GM19043 (cell line): ENCODE measurements at regions not wholly inside any gene's neighbourhood (a gene's known extent, or its start where the extent isn't known, plus 50 kb on each side); places are given as distances from the start of the nearest gene placed in this dataset.
"Not testable (repeated sequence)": the region's sequence is repeated elsewhere in the genome, so short reads cannot be mapped to it uniquely, and the experiment has no call there.

Source experiments
- ATAC-seq: cut with Tn5 transposase; IDR thresholded peaks from one replicate; pipeline ENCODE4 v1.9.1; 2021; ENCODE audit warnings: low read depth; ENCODE audit not compliant: unreplicated experiment

GRCh38 chr4:85152480-85152879 lies 186.0 kb upstream of the WDFY3 start:
- no peak for ATAC-seq

- ATAC-seq = no peak
Measured at GRCh38 chr4:85153221-85153620, 186.7 kb upstream of the WDFY3 start.

- no peak for ATAC-seq
Measured at GRCh38 chr4:85154591-85154990, 188.1 kb upstream of the WDFY3 start.

GRCh38 chr4:85165808-85166207 lies 199.3 kb upstream of the WDFY3 start:
- ATAC-seq = no peak

GRCh38 chr4:85166318-85166717 lies 199.8 kb upstream of the WDFY3 start:
- ATAC-seq = no peak

- no peak for ATAC-seq
Measured at GRCh38 chr4:85168234-85168834, 201.8 kb upstream of the WDFY3 start.

GRCh38 chr4:85170241-85170640 lies 203.8 kb upstream of the WDFY3 start:
- no peak for ATAC-seq

GRCh38 chr4:85175190-85175589 lies 208.7 kb upstream of the WDFY3 start:
- ATAC-seq = no peak

GRCh38 chr4:85177092-85177491 lies 210.6 kb upstream of the WDFY3 start:
- no peak for ATAC-seq

GRCh38 chr4:85177679-85178078 lies 211.2 kb upstream of the WDFY3 start:
- no peak for ATAC-seq

GRCh38 chr4:85180533-85180932 lies 214.0 kb upstream of the WDFY3 start:
- no peak for ATAC-seq

GRCh38 chr4:85187106-85187505 lies 220.6 kb upstream of the WDFY3 start:
- ATAC-seq = no peak

GRCh38 chr4:85196015-85196414 lies 229.5 kb upstream of the WDFY3 start:
- not testable (repeated sequence) for ATAC-seq

GRCh38 chr4:85200106-85200505 lies 233.6 kb upstream of the WDFY3 start:
- no peak for ATAC-seq

GRCh38 chr4:85209161-85209560 lies 242.7 kb upstream of the WDFY3 start:
- ATAC-seq = no peak

- no peak for ATAC-seq
Measured at GRCh38 chr4:85210353-85210752, 243.9 kb upstream of the WDFY3 start.

GRCh38 chr4:85216571-85216970 lies 250.1 kb upstream of the WDFY3 start:
- not testable (repeated sequence) for ATAC-seq

- no peak for ATAC-seq
Measured at GRCh38 chr4:85218756-85219155, 252.3 kb upstream of the WDFY3 start.

GRCh38 chr4:85221606-85222005 lies 253.3 kb upstream of the ARHGAP24 start:
- no peak for ATAC-seq

GRCh38 chr4:85222561-85222960 lies 252.4 kb upstream of the ARHGAP24 start:
- ATAC-seq = no peak

- ATAC-seq = no peak
Measured at GRCh38 chr4:85228264-85228663, 246.7 kb upstream of the ARHGAP24 start.

- ATAC-seq = no peak
Measured at GRCh38 chr4:85233516-85233915, 241.4 kb upstream of the ARHGAP24 start.

GRCh38 chr4:85243857-85244256 lies 231.1 kb upstream of the ARHGAP24 start:
- ATAC-seq = no peak
